ENCODE measurements at regions not wholly inside any gene's neighbourhood (a gene's known extent, or its start where the extent isn't known, plus 50 kb on each side); places are given as distances from the start of the nearest gene placed in this dataset.

DNA sequence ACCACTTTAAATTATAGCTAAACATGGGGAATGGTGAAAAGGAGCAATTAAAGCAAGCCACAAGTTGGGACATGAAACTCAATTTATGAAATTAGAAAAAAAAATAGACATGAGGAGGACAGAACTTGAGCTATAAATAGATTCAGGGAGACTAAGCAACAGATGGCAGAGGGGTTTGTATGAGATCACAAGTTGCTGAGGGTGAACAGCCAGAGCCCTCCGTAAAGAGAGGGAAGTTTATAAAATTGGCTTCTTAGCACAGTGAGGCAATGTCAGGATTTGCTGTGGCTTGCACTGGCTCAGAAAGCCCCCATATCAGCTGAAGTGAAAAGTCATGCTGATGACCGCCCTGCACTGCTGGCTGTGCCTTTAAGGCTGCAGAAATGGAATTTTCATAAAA is 443.4 kb upstream of the CD180 start (continued):
- no peak for TF ChIP-seq ZBTB4 (CRISPR knock-in tag; IDR thresholded peaks at IDR 0.05)
- no peak for TF ChIP-seq CREM (IDR thresholded peaks at IDR 0.05; ENCODE audit: low read depth)
- no peak for TF ChIP-seq NR2C2 (IDR thresholded peaks at IDR 0.05; ENCODE audit: borderline replicate concordance, control insufficient read depth, insufficient read length, low read depth)
- TF ChIP-seq RAD51 (IDR thresholded peaks at IDR 0.05) = no peak

DNA sequence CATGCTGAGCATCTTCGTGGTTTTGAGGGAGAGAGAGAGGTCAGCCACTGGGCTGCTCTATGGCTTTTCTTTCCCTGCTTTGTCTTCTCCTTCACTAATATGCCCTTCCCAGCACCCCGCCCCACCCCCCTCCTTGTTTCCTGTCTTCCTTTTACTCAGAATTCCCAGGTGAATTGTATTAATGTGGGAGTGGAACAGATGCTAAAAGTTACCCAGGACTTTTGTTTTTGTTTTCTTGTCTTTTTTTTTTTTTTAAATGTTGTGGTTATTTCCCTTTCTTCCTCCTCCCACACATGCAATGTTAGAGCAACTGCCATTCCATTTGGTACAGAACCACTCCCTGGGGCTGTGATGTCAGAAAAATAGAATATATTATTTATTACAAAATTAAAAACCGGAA is 442.7 kb upstream of the CD180 start:
- Histone ChIP-seq H2AFZ (ENCODE audit: control insufficient read depth, low read depth, low read length) (no peak overlapping the region), H3K9me3 (replicated peaks; ENCODE audit: control insufficient read depth, insufficient read depth, low read length) (no peaks in the 10 kb centered on the region), H3K4me1 (ENCODE audit: control insufficient read depth, insufficient read depth, low read length) (no peaks in the 10 kb centered on the region), H3K4me2 (ENCODE audit: control insufficient read depth, insufficient read depth) (no peak overlapping the region), H3K4me3 (no peak overlapping the region), H3K27ac (ENCODE audit: control insufficient read depth, insufficient read depth) (no peak overlapping the region), H3K36me3 (ENCODE audit: control insufficient read depth in 2 of 2, insufficient read depth in 2 of 2, low read length in 1 of 2) (no peaks in the 10 kb centered on the region), H3K27me3 (replicated peaks in 1 of 2; ENCODE audit: control insufficient read depth in 2 of 2, insufficient read depth in 2 of 2, low read length in 1 of 2) (no peaks in the 10 kb centered on the region), H3K79me2 (ENCODE audit: control insufficient read depth, insufficient read depth, low read length) (no peaks in the 10 kb centered on the region), H4K20me1 (ENCODE audit: control insufficient read depth, insufficient read depth) (no peaks in the 10 kb centered on the region), H3K9ac (ENCODE audit: control insufficient read depth, insufficient read depth, low read length) (no peak overlapping the region)
- ChIA-PET CTCF (no interaction called here), RAD21 (ENCODE audit: unreplicated experiment) (no interaction called here), POLR2A (no interaction called here), SMC1A (ENCODE audit: uncharacterized antibody, unreplicated experiment) (no interaction called here)
- 0% methylated on average over 3 of the region's 3 CpGs for WGBS (ENCODE audit: insufficient coverage, insufficient replicate concordance, low lambda C conversion rate, missing lambda C conversion rate)
- ATAC-seq = no peak
- no TSS peak for BruUV-seq (replicated peaks)
- in situ Hi-C loops (cut with MboI) (no loop called here), intact Hi-C loops (cut with micrococcal nuclease; ENCODE audit: unreplicated experiment) (no loop called here)
- no peak for DNase-seq (ENCODE audit: low read depth, low spot score)
- no peak for FAIRE-seq
- TF ChIP-seq MEF2B (IDR thresholded peaks at IDR 0.05; ENCODE audit: partially characterized antibody, poor library complexity, severe bottlenecking) (no peak), POLR2A (IDR thresholded peaks at IDR 0.05; ENCODE audit: low read depth, low read length) (no peak), CREB1 (IDR thresholded peaks at IDR 0.05; ENCODE audit: low read depth) (no peak), BCL3 (IDR thresholded peaks at IDR 0.05; ENCODE audit: borderline replicate concordance, insufficient read depth, low read depth, low read length, poor library complexity, severe bottlenecking) (no peak), PAX5 (IDR thresholded peaks at IDR 0.05; ENCODE audit: borderline replicate concordance, low read depth, low read length) (no peak), ZNF207 (IDR thresholded peaks at IDR 0.05; ENCODE audit: borderline replicate concordance) (no peak)
- TF ChIP-seq, protein P1, sequence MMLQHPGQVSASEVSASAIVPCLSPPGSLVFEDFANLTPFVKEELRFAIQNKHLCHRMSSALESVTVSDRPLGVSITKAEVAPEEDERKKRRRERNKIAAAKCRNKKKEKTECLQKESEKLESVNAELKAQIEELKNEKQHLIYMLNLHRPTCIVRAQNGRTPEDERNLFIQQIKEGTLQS (IDR thresholded peaks at IDR 0.05; ENCODE audit: borderline replicate concordance, extremely low read depth, low read depth, low read length) = no peak
- TF ChIP-seq, protein P2, sequence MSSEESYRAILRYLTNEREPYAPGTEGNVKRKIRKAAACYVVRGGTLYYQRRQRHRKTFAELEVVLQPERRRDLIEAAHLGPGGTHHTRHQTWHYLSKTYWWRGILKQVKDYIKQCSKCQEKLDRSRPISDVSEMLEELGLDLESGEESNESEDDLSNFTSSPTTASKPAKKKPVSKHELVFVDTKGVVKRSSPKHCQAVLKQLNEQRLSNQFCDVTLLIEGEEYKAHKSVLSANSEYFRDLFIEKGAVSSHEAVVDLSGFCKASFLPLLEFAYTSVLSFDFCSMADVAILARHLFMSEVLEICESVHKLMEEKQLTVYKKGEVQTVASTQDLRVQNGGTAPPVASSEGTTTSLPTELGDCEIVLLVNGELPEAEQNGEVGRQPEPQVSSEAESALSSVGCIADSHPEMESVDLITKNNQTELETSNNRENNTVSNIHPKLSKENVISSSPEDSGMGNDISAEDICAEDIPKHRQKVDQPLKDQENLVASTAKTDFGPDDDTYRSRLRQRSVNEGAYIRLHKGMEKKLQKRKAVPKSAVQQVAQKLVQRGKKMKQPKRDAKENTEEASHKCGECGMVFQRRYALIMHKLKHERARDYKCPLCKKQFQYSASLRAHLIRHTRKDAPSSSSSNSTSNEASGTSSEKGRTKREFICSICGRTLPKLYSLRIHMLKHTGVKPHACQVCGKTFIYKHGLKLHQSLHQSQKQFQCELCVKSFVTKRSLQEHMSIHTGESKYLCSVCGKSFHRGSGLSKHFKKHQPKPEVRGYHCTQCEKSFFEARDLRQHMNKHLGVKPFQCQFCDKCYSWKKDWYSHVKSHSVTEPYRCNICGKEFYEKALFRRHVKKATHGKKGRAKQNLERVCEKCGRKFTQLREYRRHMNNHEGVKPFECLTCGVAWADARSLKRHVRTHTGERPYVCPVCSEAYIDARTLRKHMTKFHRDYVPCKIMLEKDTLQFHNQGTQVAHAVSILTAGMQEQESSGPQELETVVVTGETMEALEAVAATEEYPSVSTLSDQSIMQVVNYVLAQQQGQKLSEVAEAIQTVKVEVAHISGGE (CRISPR knock-in tag; IDR thresholded peaks at IDR 0.05) = no peak
- TF ChIP-seq, protein P3, sequence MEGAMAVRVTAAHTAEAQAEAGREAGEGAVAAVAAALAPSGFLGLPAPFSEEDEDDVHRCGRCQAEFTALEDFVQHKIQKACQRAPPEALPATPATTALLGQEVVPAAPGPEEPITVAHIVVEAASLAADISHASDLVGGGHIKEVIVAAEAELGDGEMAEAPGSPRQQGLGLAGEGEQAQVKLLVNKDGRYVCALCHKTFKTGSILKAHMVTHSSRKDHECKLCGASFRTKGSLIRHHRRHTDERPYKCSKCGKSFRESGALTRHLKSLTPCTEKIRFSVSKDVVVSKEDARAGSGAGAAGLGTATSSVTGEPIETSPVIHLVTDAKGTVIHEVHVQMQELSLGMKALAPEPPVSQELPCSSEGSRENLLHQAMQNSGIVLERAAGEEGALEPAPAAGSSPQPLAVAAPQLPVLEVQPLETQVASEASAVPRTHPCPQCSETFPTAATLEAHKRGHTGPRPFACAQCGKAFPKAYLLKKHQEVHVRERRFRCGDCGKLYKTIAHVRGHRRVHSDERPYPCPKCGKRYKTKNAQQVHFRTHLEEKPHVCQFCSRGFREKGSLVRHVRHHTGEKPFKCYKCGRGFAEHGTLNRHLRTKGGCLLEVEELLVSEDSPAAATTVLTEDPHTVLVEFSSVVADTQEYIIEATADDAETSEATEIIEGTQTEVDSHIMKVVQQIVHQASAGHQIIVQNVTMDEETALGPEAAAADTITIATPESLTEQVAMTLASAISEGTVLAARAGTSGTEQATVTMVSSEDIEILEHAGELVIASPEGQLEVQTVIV (IDR thresholded peaks at IDR 0.05; ENCODE audit: borderline replicate concordance, partially characterized antibody) = no peak
